ENCODE measurements at regions not wholly inside any gene's neighbourhood (a gene's known extent, or its start where the extent isn't known, plus 50 kb on each side); places are given as distances from the start of the nearest gene placed in this dataset.
"Not testable (repeated sequence)": the region's sequence is repeated elsewhere in the genome, so short reads cannot be mapped to it uniquely, and the experiment has no call there.

DNA sequence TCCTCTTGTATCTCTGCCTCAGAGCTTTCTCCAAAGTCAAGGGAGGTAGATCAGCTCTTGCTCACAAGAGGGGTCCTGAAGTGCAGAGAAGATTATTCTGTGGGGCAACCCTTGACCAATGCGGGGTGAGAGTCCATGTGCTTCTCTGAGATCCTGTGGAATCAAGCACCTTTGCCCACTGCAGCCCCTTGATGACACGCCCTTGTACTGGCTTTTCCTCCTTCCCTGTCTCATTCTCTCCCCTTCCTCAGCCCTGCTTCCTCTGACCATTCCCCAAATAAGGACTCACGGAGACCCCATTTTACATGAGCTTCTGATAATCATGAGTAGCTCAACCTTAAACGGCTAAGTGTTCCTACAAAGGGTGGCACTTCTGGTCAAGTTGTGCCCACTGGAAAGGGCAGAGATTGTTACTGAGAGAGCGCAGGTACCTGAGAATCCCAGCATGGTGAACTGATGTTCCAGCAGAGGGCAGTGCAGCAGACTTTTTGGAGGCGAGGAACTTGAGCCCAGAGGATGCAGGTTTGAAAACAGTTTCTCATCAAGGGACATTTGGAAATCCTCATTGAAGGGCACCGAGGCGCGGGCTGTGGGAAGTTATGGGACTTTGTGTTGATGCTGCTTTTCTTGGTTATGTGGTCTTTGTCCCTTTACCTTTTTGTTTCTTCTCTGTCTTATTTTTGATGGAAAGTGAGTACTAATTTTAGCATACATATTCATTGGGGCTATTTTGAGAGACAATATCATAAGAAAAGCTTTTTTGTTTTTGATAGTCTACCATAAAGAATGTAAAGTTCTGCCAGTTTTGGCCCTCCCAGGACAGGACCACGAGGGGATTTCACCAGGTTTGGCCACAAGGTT is 201.3 kb downstream of the RBM46 start:
- peak; percentile 55 for DNase-seq (ENCODE audit: low spot score)

DNA sequence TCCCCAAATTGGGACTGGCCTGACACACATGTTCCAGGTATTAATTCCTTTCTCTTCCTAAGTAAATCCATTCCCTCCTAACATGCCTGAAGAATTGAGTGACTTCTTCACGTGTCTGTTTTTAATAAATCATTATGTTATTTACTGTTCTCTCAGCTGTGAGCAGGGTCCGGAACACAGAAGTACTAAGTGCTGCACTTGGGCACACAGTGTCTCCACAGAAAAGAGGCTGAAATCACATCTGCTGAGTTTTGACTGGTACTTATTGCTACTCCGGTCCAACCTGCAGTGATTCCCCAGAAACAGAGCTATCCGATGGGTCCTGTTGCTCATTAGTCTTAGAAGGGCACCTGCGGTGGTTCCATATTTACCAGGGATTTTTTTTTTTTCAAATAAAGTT is 202.6 kb downstream of the RBM46 start:
- DNase-seq (ENCODE audit: low spot score), result no peak

DNA sequence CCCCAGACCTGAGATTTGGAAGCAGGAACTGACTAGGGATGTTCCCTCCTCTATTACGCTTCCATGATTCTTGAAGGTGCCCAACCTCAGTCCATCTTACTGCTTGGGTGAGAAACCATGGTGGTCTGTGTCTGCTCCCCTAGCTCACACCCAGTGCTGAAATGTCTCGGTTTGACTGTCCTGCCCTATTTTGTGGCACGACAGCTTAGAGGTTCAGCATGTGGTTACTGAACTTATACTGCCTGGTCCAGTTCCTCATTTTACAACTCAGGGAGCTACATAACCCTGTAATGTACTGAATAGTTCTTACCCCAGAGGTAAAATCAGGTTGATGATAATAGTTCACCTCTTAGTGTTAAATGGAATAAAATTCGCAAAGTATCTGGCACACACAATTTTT is 203.1 kb downstream of the RBM46 start:
- no peak for DNase-seq (ENCODE audit: low spot score)

DNA sequence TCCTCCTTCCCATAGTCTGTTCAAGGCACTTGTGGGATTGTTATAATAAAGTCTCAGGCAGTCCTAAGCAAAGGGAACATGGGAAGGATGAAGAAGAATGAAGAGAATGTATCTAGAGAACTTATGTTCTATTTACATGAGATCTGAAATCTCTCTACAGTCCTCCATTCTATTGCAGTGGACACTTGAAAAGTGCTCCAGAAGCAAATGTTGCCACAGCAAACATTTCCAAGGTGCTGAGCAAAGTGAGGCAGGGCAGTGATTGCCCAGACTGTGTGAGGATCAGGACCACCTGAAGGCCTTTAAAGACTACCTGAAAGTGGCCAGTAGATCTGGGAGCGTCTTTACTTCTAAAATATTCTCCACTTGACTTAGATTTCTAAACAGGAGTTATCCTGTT is 203.5 kb downstream of the RBM46 start:
- DNase-seq (ENCODE audit: low spot score), result no peak

DNA sequence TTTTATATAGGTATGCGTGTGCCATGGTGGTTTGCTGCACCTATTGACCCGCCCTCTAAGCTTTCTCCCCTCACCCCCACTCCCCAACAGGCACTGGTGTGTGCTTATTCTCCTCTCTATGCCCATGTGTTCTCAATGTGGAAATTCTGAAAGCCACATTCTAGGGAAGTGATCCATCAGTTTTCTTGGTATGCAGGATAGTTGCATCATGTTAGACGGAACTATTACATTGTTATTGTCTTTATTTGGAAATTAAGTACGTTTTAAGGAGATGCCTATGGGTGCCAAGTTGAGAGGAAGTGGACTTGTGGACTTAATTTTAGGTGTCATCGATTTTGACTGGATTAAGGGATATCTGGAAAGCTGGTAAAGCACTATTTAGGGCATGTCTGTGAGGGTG is 204.6 kb downstream of the RBM46 start:
- no peak for DNase-seq (ENCODE audit: low spot score)

DNA sequence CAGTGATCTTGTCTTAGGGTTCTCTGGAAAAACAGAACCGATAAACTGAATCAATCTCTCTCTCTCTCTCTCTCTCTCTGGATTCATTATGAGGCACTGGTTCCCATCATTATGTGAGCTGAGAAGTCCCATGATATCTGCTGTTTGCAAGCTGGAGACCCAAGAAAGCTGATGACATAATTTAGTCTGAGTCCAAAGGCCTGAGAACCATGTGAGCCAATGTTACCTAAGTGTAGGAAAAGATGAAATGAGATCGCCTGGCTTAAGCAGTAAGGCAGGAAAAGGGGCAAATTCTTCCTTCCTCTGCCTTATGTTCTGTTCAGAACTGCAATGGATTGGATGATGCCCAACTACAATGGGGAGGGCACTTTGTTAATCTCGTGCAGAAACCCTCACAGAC is 207.4 kb downstream of the RBM46 start:
- peak; percentile 71 for DNase-seq (ENCODE audit: low spot score)

DNA sequence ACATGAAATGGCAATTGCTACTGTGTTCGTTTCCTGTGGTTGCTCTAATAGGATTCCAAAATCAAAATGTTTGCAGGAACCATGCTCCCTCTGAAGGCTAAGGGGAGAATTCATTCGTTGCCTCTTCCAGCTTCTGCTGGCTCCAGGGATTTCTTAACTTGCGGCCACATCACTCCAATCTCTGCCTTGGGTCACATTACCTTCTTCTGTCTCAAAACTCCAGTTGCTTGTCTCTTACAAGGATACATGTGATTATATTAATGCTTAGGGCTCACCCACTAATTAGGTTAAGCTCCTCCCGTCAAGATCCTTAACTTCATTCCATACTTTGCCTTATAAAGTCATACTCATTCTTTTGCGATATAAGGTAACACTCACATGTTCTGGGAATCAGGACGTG is 208.4 kb downstream of the RBM46 start:
- DNase-seq (ENCODE audit: low spot score), result peak; percentile 72

DNA sequence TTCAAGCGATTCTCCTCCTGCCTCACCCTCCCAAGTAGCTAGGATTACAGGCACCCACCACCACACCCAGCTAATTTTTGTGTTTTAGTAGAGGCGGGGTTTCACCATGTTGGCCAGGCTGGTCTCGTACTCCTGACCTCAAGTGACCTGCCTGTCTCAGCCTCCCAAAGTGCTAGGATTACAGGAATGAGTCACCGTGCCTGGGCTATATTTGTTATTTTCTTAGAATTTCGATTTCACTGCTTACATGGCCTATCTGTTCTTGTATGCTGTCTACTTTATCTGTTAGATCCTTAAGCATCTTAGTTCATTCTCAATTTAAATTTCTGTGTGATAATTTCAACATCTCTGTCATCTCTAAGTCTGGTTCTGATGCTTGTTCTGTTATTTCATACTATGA is 210.6 kb upstream of the NPY2R start:
- not testable (repeated sequence) for DNase-seq (ENCODE audit: low spot score)

DNA sequence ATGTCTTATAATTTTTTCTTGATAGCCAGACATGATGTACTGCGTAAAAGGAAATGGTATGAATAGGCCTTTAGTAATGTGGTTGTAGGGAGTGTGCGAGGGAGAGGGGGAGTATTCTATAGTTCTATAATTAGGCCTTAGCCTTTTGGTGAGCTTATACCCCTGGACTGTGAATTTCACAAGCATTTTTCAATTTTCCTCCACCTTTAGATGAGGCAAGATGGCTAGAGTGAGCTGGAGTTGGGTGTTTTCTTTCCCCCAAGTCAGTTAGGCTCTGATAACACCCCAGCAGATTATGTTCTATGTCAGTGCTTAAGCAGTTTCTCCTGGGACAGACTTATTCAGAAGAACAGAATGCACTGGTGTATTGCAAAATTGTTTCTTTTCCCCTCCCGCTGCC is 210.2 kb upstream of the NPY2R start:
- no peak for DNase-seq (ENCODE audit: low spot score)

DNA sequence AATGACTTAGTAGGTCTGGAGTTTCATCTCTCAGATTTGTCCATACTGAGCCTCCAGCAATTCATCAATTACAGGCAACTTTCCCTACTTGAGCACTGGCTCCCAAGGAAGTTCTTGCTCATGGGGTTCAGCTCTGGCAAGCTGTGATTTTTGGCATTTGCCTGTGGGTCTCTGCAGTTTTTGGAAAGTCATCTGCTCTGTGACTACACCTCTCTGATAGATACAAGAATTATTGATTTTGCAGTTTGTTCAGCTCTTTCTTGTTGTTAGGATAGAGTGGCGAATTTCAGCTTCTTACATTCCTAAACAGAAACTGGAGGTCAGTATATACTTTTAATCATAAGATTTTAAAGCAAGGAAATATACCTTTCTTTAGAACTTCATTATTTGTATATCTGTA is 209.7 kb upstream of the NPY2R start:
- no peak for DNase-seq (ENCODE audit: low spot score)

DNA sequence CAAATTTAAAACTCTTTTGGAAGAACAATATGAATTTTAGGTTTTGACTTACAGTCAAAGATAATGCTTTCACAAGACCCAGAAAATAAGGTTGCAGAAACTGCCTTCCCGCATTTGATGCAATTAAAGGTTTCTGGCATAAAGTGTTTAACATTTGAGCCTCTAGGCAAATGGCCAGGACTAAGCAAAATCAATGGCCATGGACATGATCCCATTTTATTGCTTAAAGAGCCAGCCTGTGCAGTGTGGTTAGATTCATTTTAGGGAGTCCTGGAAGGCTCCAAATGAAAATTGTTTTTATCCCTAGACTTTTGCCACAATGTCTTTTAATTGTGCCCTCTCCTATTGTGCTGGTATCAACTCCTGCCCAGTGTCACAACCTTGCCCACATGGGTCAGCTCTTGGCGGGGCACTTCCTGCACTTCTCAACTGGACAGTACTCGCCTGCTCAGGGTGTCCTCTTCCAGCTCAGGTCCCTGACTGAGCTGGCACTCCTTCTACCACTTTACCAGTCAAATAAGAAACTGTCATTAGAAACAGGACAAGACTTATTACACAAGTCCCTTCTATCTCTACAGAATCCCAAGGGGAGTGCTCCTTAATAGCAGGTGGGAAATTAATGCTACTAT is 208.4 kb upstream of the NPY2R start:
- no peak for DNase-seq (ENCODE audit: low spot score)

DNA sequence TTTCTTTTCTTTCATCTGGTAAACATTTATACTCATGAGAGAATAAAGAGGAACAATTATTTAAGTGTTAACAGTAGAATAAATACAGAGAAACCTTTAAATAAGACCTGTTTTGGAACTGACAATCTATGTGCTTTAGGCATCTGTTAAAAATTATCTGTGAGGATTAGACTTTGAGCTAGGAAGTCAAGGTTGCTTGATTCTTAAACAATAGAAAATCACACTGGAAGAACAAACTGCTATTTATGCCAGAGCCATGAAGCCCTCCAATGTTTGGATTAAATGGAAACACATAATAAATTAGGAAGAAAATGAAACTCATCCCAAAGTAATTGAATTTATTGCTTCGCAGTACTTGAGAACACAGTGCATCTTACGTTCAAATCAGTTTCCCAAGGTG is 207.2 kb upstream of the NPY2R start:
- DNase-seq (ENCODE audit: low spot score), result no peak

DNA sequence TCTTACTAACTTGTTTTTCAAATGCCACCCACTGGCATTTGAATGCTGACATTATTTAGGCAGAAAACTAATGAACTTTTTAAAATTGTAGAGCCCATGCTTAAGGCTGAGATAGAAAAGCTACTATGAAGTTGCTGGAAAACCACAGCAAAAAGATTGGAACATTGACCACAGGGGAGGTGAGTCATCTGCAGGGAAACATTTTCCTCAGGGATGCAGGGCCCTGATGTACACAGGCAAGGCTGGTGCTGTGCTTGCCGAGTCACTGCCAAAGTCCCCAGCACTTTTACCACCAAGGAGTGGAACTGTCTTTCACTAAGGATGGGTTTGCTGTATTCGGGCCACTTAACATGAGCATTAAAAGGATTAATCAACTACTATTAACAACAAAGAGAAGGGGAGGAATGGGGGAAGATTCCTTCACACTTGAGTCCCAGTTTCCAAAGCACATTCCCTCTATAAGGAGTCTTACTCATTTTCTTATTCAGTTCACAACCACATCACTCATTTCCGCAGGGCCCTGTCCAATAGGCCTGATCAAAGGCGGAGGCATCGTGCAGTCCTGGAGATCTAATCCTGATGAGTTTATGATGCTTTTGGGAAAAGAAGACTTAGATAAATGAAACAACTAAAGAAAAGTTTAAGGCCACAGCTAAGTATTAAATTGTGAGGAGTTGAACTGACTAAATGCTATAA is 202.9 kb upstream of the NPY2R start:
- no peak for DNase-seq (ENCODE audit: low spot score)

DNA sequence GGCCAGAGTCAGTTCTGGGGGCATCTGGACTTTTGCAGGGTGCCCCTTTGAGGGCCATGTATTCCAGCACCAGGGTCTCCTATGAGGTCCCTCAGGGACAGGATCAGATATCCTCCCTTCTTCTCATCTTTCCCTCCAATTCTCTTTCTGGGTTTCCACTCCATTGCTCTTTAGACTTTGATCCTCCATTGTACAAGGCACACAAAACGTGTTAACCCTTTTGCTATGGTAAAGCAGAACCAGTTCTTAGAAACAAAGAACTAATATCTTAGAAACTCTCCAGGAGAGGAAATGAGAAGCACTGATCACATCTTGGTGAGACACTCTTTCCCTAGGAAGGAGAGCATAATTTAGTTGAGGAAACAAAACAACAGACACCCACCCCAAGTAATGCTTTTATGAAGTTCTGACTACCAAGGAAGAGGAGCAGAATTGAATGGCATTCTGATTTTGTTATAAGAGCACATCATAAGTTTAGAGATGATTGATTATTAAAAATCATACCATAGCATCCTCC is 200.7 kb upstream of the NPY2R start:
- DNase-seq (ENCODE audit: low spot score), result no peak

DNA sequence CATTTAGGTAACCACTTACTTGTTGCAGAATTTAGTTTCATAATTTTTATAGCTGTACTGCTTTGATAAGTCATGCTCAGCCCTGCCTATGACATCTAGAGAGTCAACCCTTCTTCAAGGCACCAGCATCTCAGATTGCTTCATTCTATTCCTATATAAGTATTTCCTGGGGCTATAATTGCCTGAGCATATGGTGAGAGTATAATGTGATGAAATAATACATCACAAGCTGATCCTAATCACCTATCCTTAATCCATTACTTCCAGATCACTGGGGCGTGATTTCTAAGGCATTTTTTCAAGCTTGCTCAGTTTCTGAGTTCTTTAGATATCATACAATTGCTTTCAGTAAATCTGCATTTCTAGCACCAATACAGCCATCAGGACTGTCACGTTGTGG is 200.0 kb upstream of the NPY2R start:
- no peak for DNase-seq (ENCODE audit: low spot score)

DNA sequence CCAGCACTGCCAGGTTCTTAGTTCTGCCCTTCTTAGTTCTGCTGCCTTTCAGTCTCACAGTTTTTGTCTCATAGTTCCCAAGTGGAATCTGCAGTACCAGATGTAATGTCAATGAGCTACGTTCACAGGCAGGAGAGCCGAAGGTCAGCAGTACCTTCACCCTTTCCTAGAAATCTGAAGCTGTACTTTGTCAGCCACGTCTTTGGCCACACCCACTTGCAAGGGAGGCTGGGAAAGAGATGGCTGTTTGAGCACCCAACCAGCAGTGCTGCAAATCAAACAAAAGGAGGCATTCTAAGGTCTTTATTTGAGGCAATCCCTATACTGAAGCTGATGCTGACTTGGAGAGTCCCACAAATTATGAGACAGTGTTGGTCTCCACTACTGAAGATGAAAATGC is 199.1 kb upstream of the NPY2R start:
- no peak for DNase-seq (ENCODE audit: low spot score)

DNA sequence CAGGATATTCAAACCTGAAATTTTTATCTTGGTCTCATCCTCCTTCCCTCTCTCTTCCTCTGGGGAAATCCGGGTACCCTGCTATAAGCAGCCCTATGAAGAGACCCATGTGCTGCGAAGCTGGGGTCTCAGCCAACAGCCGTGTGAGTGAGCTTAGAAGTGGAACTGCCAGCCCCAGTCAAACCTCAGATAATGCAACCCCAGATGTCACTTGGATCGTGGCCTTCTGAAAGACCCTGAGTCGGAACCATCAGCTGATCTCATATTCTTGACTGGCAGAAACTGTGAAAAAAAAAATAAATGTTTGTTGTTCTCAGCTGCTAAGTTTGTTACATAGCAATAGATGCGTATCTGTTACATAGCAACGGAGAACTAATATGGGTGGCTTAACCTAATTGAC is 198.1 kb upstream of the NPY2R start:
- DNase-seq (ENCODE audit: low spot score), result no peak

DNA sequence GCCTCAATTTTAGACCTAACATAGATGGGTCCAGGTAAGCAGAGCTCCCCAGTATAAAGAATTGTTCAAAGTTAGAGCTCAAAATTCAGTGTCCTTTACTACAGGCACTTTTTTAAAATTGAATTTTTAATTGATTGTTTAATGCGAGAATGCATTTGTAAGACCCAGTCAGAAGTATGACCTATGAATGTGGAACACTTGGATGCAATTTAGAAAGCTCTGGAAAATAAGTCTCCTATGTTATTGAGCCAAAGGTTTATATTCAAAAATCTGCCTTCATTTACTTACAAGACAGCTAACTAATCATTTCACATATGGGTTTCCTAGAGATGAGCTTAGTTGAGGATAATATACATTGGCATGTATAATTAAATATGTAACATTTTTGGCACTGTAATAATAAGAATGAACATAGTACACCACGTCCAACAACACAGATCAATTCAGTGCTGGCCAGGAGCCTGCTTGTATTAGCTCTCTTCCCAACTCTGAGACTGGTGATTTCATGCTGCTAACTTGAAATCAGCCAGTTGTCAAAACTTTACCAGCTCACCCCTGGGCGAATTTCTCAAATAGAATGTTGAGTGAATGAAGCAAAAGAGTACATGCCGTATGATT is 197.2 kb upstream of the NPY2R start:
- no peak for DNase-seq (ENCODE audit: low spot score)

DNA sequence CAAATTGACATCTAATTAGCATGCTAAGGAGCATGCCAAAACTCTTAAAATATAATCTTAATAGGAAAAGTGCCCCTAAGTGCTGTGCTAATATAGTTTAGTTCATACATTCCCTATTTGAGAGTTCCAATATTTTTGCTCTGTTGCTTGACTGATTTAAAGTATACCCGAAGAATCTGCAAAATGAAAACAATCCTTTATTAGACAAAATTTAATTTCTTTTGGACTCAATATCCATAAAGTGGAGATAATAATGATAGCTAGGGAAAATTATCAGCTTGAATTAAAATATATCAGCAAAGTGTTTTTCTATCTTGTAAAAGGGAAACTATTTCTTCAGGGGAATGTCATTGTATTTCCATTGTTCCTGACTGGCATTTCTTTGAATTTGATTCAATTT is 196.0 kb upstream of the NPY2R start:
- no peak for DNase-seq (ENCODE audit: low spot score)

DNA sequence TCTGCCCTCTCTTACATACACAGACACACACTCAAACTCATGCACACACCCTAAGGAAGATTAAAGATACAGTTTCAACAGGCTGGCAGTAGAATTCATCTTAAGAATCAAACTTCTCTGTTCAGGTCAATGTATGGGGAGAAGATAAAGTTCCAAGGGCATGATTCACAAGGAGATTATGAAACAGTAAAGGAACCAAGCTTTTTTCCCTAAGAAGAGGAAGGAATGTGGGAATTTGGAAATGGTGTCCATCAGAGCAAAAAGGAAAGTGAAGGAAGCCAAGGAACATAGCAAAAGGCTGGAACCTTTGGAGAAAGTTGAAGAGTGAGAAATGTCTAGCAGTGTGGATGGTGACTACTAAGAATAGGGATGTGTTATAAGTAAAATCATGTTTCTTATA is 191.0 kb upstream of the NPY2R start:
- no peak for DNase-seq (ENCODE audit: low spot score)

DNA sequence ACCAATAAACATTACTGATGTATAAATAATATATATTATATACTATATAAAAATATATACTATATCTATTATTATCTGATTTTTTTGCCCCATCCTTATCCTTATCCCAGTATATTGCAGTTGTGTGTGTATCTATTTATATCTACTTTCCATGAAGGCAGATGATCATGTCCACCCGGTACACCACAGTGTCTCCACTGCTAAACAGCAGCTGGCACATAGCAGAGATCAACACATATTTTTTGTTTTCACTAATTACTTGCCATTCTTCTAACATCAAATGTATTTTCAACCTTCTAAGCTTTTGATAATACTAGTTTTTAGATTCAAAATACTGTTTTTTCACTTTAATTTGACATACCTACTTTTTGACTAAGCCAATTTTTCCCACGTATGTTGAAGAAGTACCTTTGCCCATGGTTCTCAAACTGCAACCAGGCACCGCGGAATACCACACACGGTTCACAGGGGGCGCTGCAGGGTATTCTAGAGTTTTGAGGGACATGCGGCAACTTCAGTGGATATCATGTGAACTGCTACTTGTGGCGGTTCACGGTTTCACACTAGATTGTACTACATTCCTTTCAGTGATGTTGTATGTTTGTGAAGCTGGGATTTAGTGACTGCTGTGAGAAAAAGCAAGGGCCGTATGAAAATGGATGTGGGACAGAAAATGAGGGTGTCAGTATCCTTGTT is 182.5 kb upstream of the NPY2R start:
- peak; percentile 76 for DNase-seq (ENCODE audit: low spot score)

DNA sequence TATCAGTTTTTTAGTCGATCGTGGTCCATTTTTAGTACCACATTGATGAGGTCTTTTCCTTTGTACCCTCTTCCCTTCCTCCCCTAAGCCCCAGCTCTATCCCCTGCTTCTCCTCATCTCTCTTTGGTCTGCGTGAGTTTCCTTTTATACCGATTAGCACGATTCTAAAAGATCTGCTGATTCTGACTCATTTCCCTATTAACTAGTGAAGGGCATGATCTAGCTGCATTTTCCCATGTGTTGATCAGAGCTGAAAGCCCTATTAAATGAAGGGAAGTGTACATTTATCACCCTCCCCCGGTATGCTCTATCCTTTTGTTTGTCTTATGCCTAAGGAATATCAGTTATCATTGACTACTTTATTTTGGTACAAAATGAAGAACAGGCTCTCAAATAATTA is 181.7 kb upstream of the NPY2R start:
- peak; percentile 36 for DNase-seq (ENCODE audit: low spot score)

All from cerebellar cortex (tissue), 1 donor.